ENCODE measurements at regions not wholly inside any gene's neighbourhood (a gene's known extent, or its start where the extent isn't known, plus 50 kb on each side); places are given as distances from the start of the nearest gene placed in this dataset.
"Not testable (repeated sequence)": the region's sequence is repeated elsewhere in the genome, so short reads cannot be mapped to it uniquely, and the experiment has no call there.

DNA sequence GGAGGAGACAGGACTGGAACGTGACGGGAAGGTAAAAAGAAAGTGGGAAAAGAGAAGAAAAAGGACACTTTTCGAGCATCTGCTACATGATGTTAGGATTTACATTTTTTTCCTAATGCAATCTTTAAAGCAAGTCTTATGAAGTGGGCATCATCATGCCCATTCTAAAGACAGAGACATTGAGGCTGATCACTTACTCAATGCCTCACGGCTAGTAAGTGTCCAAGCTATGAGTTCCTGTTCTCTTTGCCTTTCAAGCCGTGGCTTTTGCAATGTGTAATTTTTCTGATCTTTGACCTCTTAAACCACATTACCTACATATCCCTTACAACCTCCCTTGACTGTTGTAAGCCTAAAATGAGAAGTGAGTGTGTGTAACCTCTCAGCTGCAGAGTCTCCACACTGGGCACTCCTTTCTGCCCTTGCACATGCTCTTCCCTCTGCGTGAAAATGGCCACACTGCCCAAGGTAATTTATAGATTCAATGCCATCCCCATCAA lies 649.2 kb downstream of the RNF144A start:
- ATAC-seq, result no peak
- H3K4me3 ChIP-seq, result no peak overlapping the region
- no peaks in the 10 kb centered on the region for H3K4me1 ChIP-seq
- POLR2A ChIA-PET, result no interaction called here
- no peak for DNase-seq (ENCODE audit: low read depth in 1 of 2, low spot score in 1 of 2)
- no peak for TF ChIP-seq BHLHE40 (IDR thresholded peaks at IDR 0.05; ENCODE audit: low read depth, low read length)
- no peak for TF ChIP-seq KDM1A (IDR thresholded peaks at IDR 0.05; ENCODE audit: low read depth)
- no peak for TF ChIP-seq FOSL2 (IDR thresholded peaks at IDR 0.05)
- no peak for TF ChIP-seq FOSL2 (CRISPR knock-in tag; IDR thresholded peaks at IDR 0.05)
- TF ChIP-seq HDAC2 (IDR thresholded peaks at IDR 0.05), result no peak
- TF ChIP-seq CHD2 (IDR thresholded peaks at IDR 0.05; ENCODE audit: low read length, partially characterized antibody), result no peak
- no peak for TF ChIP-seq HOXB13 (CRISPR knock-in tag; IDR thresholded peaks at IDR 0.05; ENCODE audit: low read depth)
- TF ChIP-seq, protein P1, sequence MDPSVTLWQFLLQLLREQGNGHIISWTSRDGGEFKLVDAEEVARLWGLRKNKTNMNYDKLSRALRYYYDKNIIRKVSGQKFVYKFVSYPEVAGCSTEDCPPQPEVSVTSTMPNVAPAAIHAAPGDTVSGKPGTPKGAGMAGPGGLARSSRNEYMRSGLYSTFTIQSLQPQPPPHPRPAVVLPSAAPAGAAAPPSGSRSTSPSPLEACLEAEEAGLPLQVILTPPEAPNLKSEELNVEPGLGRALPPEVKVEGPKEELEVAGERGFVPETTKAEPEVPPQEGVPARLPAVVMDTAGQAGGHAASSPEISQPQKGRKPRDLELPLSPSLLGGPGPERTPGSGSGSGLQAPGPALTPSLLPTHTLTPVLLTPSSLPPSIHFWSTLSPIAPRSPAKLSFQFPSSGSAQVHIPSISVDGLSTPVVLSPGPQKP (IDR thresholded peaks at IDR 0.05; ENCODE audit: low read depth, low read length), result no peak
- TF ChIP-seq SREBF2 (IDR thresholded peaks at IDR 0.05), result no peak
- no peak for TF ChIP-seq JUN (IDR thresholded peaks at IDR 0.05)
- TF ChIP-seq RFX5 (IDR thresholded peaks at IDR 0.05), result no peak
- TF ChIP-seq, protein P2, sequence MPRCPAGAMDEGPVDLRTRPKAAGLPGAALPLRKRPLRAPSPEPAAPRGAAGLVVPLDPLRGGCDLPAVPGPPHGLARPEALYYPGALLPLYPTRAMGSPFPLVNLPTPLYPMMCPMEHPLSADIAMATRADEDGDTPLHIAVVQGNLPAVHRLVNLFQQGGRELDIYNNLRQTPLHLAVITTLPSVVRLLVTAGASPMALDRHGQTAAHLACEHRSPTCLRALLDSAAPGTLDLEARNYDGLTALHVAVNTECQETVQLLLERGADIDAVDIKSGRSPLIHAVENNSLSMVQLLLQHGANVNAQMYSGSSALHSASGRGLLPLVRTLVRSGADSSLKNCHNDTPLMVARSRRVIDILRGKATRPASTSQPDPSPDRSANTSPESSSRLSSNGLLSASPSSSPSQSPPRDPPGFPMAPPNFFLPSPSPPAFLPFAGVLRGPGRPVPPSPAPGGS (IDR thresholded peaks at IDR 0.05), result no peak
- TF ChIP-seq, protein P3, sequence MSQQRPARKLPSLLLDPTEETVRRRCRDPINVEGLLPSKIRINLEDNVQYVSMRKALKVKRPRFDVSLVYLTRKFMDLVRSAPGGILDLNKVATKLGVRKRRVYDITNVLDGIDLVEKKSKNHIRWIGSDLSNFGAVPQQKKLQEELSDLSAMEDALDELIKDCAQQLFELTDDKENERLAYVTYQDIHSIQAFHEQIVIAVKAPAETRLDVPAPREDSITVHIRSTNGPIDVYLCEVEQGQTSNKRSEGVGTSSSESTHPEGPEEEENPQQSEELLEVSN (IDR thresholded peaks at IDR 0.05; ENCODE audit: borderline replicate concordance, low read depth), result no peak
- TF ChIP-seq, protein P4, sequence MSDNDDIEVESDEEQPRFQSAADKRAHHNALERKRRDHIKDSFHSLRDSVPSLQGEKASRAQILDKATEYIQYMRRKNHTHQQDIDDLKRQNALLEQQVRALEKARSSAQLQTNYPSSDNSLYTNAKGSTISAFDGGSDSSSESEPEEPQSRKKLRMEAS (IDR thresholded peaks at IDR 0.05), result no peak
- TF ChIP-seq SMC3 (IDR thresholded peaks at IDR 0.05), result no peak
- TF ChIP-seq FOXS1 (CRISPR knock-in tag; IDR thresholded peaks at IDR 0.05), result no peak
- no peak for TF ChIP-seq ESRRA (IDR thresholded peaks at IDR 0.05; ENCODE audit: borderline replicate concordance, low read length)
- TF ChIP-seq, protein P5, sequence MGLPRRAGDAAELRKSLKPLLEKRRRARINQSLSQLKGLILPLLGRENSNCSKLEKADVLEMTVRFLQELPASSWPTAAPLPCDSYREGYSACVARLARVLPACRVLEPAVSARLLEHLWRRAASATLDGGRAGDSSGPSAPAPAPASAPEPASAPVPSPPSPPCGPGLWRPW (IDR thresholded peaks at IDR 0.05), result no peak
- CTCF ChIA-PET, result no interaction called here
- H3K27ac ChIP-seq, result no peak overlapping the region
- WGBS (ENCODE audit: missing lambda C conversion rate), result 2% methylated on average over 6 of the region's 6 CpGs
- H3K9me3 ChIP-seq, result no peaks in the 10 kb centered on the region
- H3K4me2 ChIP-seq, result no peak overlapping the region
- no peak for FAIRE-seq

DNA sequence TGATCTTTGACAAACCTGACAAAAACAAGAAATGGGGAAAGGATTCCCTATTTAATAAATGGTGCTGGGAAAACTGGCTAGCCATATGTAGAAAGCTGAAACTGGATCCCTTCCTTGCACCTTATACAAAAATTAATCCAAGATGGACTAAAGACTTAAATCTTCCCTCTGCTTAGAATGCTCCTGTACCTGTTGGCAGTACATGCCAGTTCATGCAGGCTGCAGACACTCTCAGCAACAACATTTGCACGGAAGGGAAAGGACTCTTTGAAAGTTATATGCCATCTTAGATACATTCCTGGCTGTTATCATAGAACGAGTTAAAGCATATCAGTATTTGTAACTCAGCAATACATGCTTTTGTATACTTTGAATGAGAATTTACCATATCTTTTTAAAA lies 649.9 kb downstream of the RNF144A start:
- CTCF ChIA-PET; H3K27ac ChIP-seq; H3K4me1 ChIP-seq; ATAC-seq; POLR2A ChIA-PET; DNase-seq (ENCODE audit: low read depth in 1 of 2, low spot score in 1 of 2); H3K9me3 ChIP-seq; H3K4me3 ChIP-seq; H3K4me2 ChIP-seq; FAIRE-seq: not testable (repeated sequence)
- 0% methylated on average over 2 of the region's 2 CpGs for WGBS (ENCODE audit: missing lambda C conversion rate)

DNA sequence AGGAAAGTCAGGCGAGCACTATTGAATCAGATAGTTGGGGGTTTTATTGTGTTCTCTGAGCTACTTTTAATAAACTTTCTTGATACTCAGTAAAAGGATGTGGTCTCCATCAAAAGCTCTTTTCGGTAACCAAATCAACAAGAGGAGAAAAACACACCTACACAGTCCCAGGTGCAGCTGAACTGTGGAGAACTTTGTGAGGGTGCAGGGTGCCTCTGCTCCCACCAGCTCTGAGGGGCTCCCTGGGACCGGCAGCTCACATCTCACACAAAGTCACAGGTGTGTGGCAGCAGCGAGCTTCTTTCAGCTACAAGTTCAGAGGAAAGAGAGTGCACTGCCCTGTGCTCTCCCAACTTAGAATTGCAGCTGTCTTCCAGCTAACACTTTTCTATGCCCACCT lies 650.4 kb downstream of the RNF144A start:
- Histone ChIP-seq H3K9me3 (no peaks in the 10 kb centered on the region), H3K4me1 (no peaks in the 10 kb centered on the region), H3K4me3 (no peak overlapping the region), H3K27ac (no peak overlapping the region), H3K4me2 (no peak overlapping the region)
- ATAC-seq, result 0 out of 6 replicates have a peak, but pooled peaks have one; percentile 27 to 34
- no peak for TF ChIP-seq SMC3 (IDR thresholded peaks at IDR 0.05)
- no peak for TF ChIP-seq ZC3H11A (IDR thresholded peaks at IDR 0.05)
- no peak for TF ChIP-seq ZFP36 (IDR thresholded peaks at IDR 0.05; ENCODE audit: borderline replicate concordance, partially characterized antibody)
- no peak for TF ChIP-seq BHLHE40 (IDR thresholded peaks at IDR 0.05; ENCODE audit: low read depth, low read length)
- TF ChIP-seq, protein P6, sequence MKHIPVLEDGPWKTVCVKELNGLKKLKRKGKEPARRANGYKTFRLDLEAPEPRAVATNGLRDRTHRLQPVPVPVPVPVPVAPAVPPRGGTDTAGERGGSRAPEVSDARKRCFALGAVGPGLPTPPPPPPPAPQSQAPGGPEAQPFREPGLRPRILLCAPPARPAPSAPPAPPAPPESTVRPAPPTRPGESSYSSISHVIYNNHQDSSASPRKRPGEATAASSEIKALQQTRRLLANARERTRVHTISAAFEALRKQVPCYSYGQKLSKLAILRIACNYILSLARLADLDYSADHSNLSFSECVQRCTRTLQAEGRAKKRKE (CRISPR knock-in tag; IDR thresholded peaks at IDR 0.05; ENCODE audit: low read depth), result no peak
- no peak for TF ChIP-seq HDAC2 (IDR thresholded peaks at IDR 0.05)
- TF ChIP-seq, protein P3 (IDR thresholded peaks at IDR 0.05; ENCODE audit: borderline replicate concordance, low read depth), result no peak
- no peak for TF ChIP-seq RARB (CRISPR knock-in tag; IDR thresholded peaks at IDR 0.05)
- no peak for TF ChIP-seq ZSCAN20 (CRISPR knock-in tag; IDR thresholded peaks at IDR 0.05)
- no peak for TF ChIP-seq ZNF302 (CRISPR knock-in tag; IDR thresholded peaks at IDR 0.05)
- TF ChIP-seq, protein P1 (IDR thresholded peaks at IDR 0.05; ENCODE audit: low read depth, low read length), result no peak
- no peak for TF ChIP-seq EHMT2 (IDR thresholded peaks at IDR 0.05; ENCODE audit: low read depth)
- TF ChIP-seq KDM1A (IDR thresholded peaks at IDR 0.05; ENCODE audit: low read depth), result no peak
- TF ChIP-seq FOSB (CRISPR knock-in tag; IDR thresholded peaks at IDR 0.05), result no peak
- TF ChIP-seq RNF2 (IDR thresholded peaks at IDR 0.05; ENCODE audit: borderline replicate concordance, low read depth), result no peak
- no peak for TF ChIP-seq HEYL (CRISPR knock-in tag; IDR thresholded peaks at IDR 0.05)
- DNase-seq (ENCODE audit: low read depth in 1 of 2, low spot score in 1 of 2), result no peak
- POLR2A ChIA-PET, result no interaction called here
- FAIRE-seq, result no peak
- CTCF ChIA-PET, result no interaction called here
- 1% methylated on average over 4 of the region's 4 CpGs for WGBS (ENCODE audit: missing lambda C conversion rate)
